ENCODE measurements at regions not wholly inside any gene's neighbourhood (a gene's known extent, or its start where the extent isn't known, plus 50 kb on each side); places are given as distances from the start of the nearest gene placed in this dataset.

DNA sequence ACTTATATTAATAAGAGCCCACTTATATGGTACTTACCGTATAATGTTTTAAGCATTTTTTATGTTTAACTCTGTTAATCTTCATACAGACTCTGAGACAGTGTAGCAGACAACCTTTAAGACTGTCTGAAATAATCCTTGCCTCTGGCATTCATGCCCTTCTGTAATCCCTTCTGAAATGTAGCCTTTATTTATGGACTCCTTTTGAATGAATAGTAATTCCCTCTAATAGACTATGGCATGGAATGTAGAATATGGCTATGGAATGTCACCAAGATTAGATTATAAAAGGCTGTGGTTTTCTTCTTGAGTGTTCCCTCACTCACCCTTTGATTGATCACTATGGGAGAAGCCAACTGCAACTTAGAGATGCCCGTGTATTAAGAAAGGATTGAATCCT lies 439.4 kb downstream of the SH3GL2 start:
- no peaks in the 10 kb centered on the region for H3K9me2 ChIP-seq (replicated peaks; ENCODE audit: insufficient read depth, low read length)
- H3K36me3 ChIP-seq (replicated peaks; ENCODE audit: insufficient read depth, low read length) = no peaks in the 10 kb centered on the region
- no peak overlapping the region for H3K4me2 ChIP-seq (ENCODE audit: low read depth, low read length)
- TF ChIP-seq, protein P1, sequence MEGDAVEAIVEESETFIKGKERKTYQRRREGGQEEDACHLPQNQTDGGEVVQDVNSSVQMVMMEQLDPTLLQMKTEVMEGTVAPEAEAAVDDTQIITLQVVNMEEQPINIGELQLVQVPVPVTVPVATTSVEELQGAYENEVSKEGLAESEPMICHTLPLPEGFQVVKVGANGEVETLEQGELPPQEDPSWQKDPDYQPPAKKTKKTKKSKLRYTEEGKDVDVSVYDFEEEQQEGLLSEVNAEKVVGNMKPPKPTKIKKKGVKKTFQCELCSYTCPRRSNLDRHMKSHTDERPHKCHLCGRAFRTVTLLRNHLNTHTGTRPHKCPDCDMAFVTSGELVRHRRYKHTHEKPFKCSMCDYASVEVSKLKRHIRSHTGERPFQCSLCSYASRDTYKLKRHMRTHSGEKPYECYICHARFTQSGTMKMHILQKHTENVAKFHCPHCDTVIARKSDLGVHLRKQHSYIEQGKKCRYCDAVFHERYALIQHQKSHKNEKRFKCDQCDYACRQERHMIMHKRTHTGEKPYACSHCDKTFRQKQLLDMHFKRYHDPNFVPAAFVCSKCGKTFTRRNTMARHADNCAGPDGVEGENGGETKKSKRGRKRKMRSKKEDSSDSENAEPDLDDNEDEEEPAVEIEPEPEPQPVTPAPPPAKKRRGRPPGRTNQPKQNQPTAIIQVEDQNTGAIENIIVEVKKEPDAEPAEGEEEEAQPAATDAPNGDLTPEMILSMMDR (IDR thresholded peaks at IDR 0.05; ENCODE audit: low read length) = no peak
- TF ChIP-seq EZH2phosphoT487 (IDR thresholded peaks at IDR 0.05; ENCODE audit: low read length) = no peak
- no peak for TF ChIP-seq EZH2 (optimal IDR thresholded peaks at IDR 0.05; ENCODE audit: low read depth, low read length)
- no peak overlapping the region for H2AFZ ChIP-seq (ENCODE audit: low read length)
- H3K27ac ChIP-seq (ENCODE audit: low read length) = no peak overlapping the region
- no peak overlapping the region for H3K4me3 ChIP-seq (ENCODE audit: low read length)
- H3K9ac ChIP-seq (ENCODE audit: low read length) = no peak overlapping the region
- no peaks in the 10 kb centered on the region for H3F3A ChIP-seq (ENCODE audit: insufficient read depth, low read length)
- no peaks in the 10 kb centered on the region for H3K9me3 ChIP-seq (replicated peaks; ENCODE audit: insufficient read depth, low read length)
- DNase-seq = no peak
- no peaks in the 10 kb centered on the region for H3K79me2 ChIP-seq (ENCODE audit: low read length)
- no peaks in the 10 kb centered on the region for H3K4me1 ChIP-seq (ENCODE audit: low read length)
- H4K20me1 ChIP-seq (ENCODE audit: insufficient read depth, low read length) = no peaks in the 10 kb centered on the region
- no peaks in the 10 kb centered on the region for H3K27me3 ChIP-seq (replicated peaks; ENCODE audit: insufficient read depth, low read length)

DNA sequence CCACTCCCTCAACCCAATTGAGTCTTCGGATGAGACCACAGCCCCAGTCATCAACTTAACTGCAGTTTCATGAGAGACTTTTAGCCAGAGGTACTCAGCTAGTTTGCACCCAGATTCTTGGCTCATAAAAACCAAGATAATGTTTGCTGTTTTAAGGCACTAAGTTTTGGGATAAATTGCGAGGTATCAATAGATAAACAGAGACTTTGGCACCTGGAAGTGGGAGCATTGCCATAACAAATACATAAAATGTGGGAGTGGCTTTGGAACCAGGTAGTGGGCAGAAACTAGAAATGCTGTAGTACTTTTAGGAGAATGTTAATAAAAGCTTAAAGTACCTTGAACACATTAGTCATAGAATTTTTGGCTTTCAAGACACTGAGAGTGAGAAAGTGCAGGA lies 439.8 kb downstream of the SH3GL2 start:
- Histone ChIP-seq H3K79me2 (ENCODE audit: low read length) (no peaks in the 10 kb centered on the region), H3K9me2 (replicated peaks; ENCODE audit: insufficient read depth, low read length) (no peaks in the 10 kb centered on the region), H3K9me3 (replicated peaks; ENCODE audit: insufficient read depth, low read length) (no peaks in the 10 kb centered on the region), H3K4me2 (ENCODE audit: low read depth, low read length) (no peak overlapping the region), H3K27ac (ENCODE audit: low read length) (no peak overlapping the region), H3K36me3 (replicated peaks; ENCODE audit: insufficient read depth, low read length) (no peaks in the 10 kb centered on the region), H4K20me1 (ENCODE audit: insufficient read depth, low read length) (no peaks in the 10 kb centered on the region), H3K9ac (ENCODE audit: low read length) (no peak overlapping the region), H2AFZ (ENCODE audit: low read length) (no peak overlapping the region), H3K27me3 (replicated peaks; ENCODE audit: insufficient read depth, low read length) (no peaks in the 10 kb centered on the region), H3F3A (ENCODE audit: insufficient read depth, low read length) (no peaks in the 10 kb centered on the region), H3K4me1 (ENCODE audit: low read length) (no peaks in the 10 kb centered on the region), H3K4me3 (ENCODE audit: low read length) (no peak overlapping the region)
- no peak for TF ChIP-seq EZH2 (optimal IDR thresholded peaks at IDR 0.05; ENCODE audit: low read depth, low read length)
- TF ChIP-seq, protein P1 (IDR thresholded peaks at IDR 0.05; ENCODE audit: low read length) = no peak
- no peak for TF ChIP-seq EZH2phosphoT487 (IDR thresholded peaks at IDR 0.05; ENCODE audit: low read length)
- no peak for DNase-seq

DNA sequence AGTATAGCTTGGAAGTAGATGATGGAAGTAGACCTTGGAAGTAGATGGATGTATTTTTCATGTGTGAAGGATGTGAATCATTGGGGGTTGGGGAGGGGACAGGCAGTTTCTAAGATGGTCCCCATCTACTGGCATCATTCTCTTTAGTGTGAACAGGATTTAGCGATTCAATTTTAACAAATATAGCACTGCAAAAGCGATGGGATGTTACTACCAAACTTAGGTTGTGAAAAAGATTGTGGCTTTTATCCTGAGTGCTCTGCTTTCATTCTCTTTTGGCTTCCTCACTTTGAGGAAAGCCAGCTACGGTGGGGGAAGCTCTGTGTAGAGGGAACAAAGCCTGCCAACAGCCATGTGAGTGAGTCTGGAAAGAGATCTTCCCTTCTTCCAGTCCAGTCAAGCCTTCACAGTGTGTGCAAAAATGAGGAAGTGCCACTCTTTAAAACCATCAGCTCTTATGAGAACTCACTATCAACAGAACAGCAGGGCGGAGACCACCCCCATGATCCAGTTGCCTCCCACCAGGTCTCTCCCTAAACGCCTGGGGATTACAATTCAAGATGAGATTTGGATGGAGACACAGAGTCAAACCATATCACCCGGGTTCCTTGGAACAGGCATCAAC lies 441.4 kb downstream of the SH3GL2 start:
- TF ChIP-seq EZH2phosphoT487 (IDR thresholded peaks at IDR 0.05; ENCODE audit: low read length) (no peak), EZH2 (optimal IDR thresholded peaks at IDR 0.05; ENCODE audit: low read depth, low read length) (no peak)
- TF ChIP-seq, protein P1 (IDR thresholded peaks at IDR 0.05; ENCODE audit: low read length) = no peak
- DNase-seq = no peak
- Histone ChIP-seq H3K27me3 (replicated peaks; ENCODE audit: insufficient read depth, low read length) (no peaks in the 10 kb centered on the region), H3K79me2 (ENCODE audit: low read length) (no peaks in the 10 kb centered on the region), H3K9ac (ENCODE audit: low read length) (no peak overlapping the region), H2AFZ (ENCODE audit: low read length) (no peak overlapping the region), H3K27ac (ENCODE audit: low read length) (no peak overlapping the region), H3K9me2 (replicated peaks; ENCODE audit: insufficient read depth, low read length) (no peaks in the 10 kb centered on the region), H3K36me3 (replicated peaks; ENCODE audit: insufficient read depth, low read length) (no peaks in the 10 kb centered on the region), H3K4me3 (ENCODE audit: low read length) (no peak overlapping the region), H3K4me2 (ENCODE audit: low read depth, low read length) (no peak overlapping the region), H3K9me3 (replicated peaks; ENCODE audit: insufficient read depth, low read length) (no peaks in the 10 kb centered on the region), H3K4me1 (ENCODE audit: low read length) (no peaks in the 10 kb centered on the region), H4K20me1 (ENCODE audit: insufficient read depth, low read length) (no peaks in the 10 kb centered on the region), H3F3A (ENCODE audit: insufficient read depth, low read length) (no peaks in the 10 kb centered on the region)

Data from MM.1S (cell line).